ENCODE measurements at regions not wholly inside any gene's neighbourhood (a gene's known extent, or its start where the extent isn't known, plus 50 kb on each side); places are given as distances from the start of the nearest gene placed in this dataset.

- no TSS peak for BruUV-seq (replicated peaks)
- ATAC-seq (no peak), DNase-seq (ENCODE audit: low read depth, low spot score) (no peak)
- H3K4me1 ChIP-seq (ENCODE audit: control insufficient read depth in 1 of 2, insufficient read depth in 2 of 2, low read length in 2 of 2) = peaks cover 0 to 4% of the 10 kb centered on the region in 2 experiments; a peak in 1 of 4 replicates
- ChIA-PET CTCF (no interaction called here), POLR2A (no interaction called here), RAD21 (ENCODE audit: low non-redundant PET in 1 of 2, low total read pairs in 2 of 2, uncharacterized antibody in 2 of 2, unreplicated experiment in 2 of 2) (no interaction called here)
- no peak overlapping the region for H2AFZ ChIP-seq (ENCODE audit: low read depth, low read length, poor library complexity, severe bottlenecking)
- H3K79me2 ChIP-seq (ENCODE audit: insufficient read depth, low read length) = no peaks in the 10 kb centered on the region
- no peak overlapping the region for H3K4me3 ChIP-seq (replicated peaks in 1 of 2; ENCODE audit: low read depth in 1 of 2, low read length in 2 of 2)
- H3K4me2 ChIP-seq (ENCODE audit: low read length) = no peak overlapping the region
- no peaks in the 10 kb centered on the region for H3K36me3 ChIP-seq (ENCODE audit: control insufficient read depth in 1 of 2, insufficient read depth in 2 of 2, low read length in 2 of 2)
- no peaks in the 10 kb centered on the region for H3K9me3 ChIP-seq (ENCODE audit: control insufficient read depth in 1 of 2, insufficient read depth in 1 of 2, low read depth in 1 of 2, low read length in 2 of 2)
- H3K9me2 ChIP-seq (ENCODE audit: insufficient read depth) = no peaks in the 10 kb centered on the region
- H3K9ac ChIP-seq (ENCODE audit: low read length) = no peak overlapping the region
- TF ChIP-seq REST (IDR thresholded peaks at IDR 0.05; ENCODE audit: low read depth) (no peak), ATF3 (IDR thresholded peaks at IDR 0.05) (no peak), SRF (IDR thresholded peaks at IDR 0.05; ENCODE audit: low read depth) (no peak), MAX (IDR thresholded peaks at IDR 0.05) (no peak), EGR1 (IDR thresholded peaks at IDR 0.05; ENCODE audit: low read depth) (no peak), TCF7L2 (IDR thresholded peaks at IDR 0.05; ENCODE audit: borderline replicate concordance, extremely low read depth, insufficient read depth, insufficient read length) (no peak), EZH2 (IDR thresholded peaks at IDR 0.05) (no peak), CTCF (IDR thresholded peaks at IDR 0.05 in 2 of 3, conservative IDR thresholded peaks at IDR 0.05 in 1 of 3; ENCODE audit: borderline replicate concordance in 1 of 3, insufficient read depth in 1 of 3, low read depth in 2 of 3, low read length in 2 of 3) (no peak), ELF1 (IDR thresholded peaks at IDR 0.05; ENCODE audit: borderline replicate concordance, low read depth) (no peak), YY1 (IDR thresholded peaks at IDR 0.05; ENCODE audit: extremely low read depth, insufficient replicate concordance, low read depth, low read length) (no peak), ZFX (IDR thresholded peaks at IDR 0.05) (no peak), EZH2phosphoT487 (IDR thresholded peaks at IDR 0.05; ENCODE audit: borderline replicate concordance) (no peak), ZBTB33 (IDR thresholded peaks at IDR 0.05; ENCODE audit: extremely low read depth, insufficient replicate concordance, low read length) (no peak), RAD21 (IDR thresholded peaks at IDR 0.05; ENCODE audit: low read depth) (no peak)
- intact Hi-C loops (cut with micrococcal nuclease) = no loop called here
- H3K27me3 ChIP-seq (ENCODE audit: insufficient read depth, low read length) = no peaks in the 10 kb centered on the region
- no peaks in the 10 kb centered on the region for H4K20me1 ChIP-seq (ENCODE audit: insufficient read depth)
- H3K27ac ChIP-seq (ENCODE audit: low read depth, low read length) = no peak overlapping the region
Measured at GRCh38 chr2:153043385-153043784, 325.0 kb downstream of the ARL6IP6 start.

All from HCT116 (cell line).